MV-4-11 (cell line): ENCODE measurements at regions not wholly inside any gene's neighbourhood (a gene's known extent, or its start where the extent isn't known, plus 50 kb on each side); places are given as distances from the start of the nearest gene placed in this dataset.

ENCODE experiments used
- DNase-seq: peaks from one replicate; lab custom pipeline; 2025; lab: John Stamatoyannopoulos, UW

- DNase-seq = no peak
These were observed 815.1 kb downstream of the VGLL3 start for GRCh38 chr3:86175593-86176444.

- DNase-seq = no peak
These were observed 815.9 kb downstream of the VGLL3 start for GRCh38 chr3:86175051-86175536.

- no peak for DNase-seq
These were observed 817.5 kb downstream of the VGLL3 start for GRCh38 chr3:86173401-86173800.

GRCh38 chr3:86168512-86168911 lies 822.4 kb downstream of the VGLL3 start:
- DNase-seq = no peak

- DNase-seq = no peak
These were observed 828.4 kb downstream of the VGLL3 start for GRCh38 chr3:86162521-86162920.

- no peak for DNase-seq
These were observed 829.5 kb downstream of the VGLL3 start for GRCh38 chr3:86161493-86161892.

- no peak for DNase-seq
These were observed 838.3 kb downstream of the VGLL3 start for GRCh38 chr3:86152620-86153019.

- no peak for DNase-seq
These were observed 841.9 kb downstream of the VGLL3 start for GRCh38 chr3:86149054-86149453.

GRCh38 chr3:86147119-86147518 lies 843.8 kb downstream of the VGLL3 start:
- no peak for DNase-seq

- DNase-seq = no peak
These were observed 864.4 kb downstream of the VGLL3 start for GRCh38 chr3:86126552-86126951.
